SU-DHL-6 (cell line): ENCODE measurements at regions not wholly inside any gene's neighbourhood (a gene's known extent, or its start where the extent isn't known, plus 50 kb on each side); places are given as distances from the start of the nearest gene placed in this dataset.
A peak's percentile ranks its signal among the peaks of the same experiment; 100 is the strongest.
"Not testable (repeated sequence)": the region's sequence is repeated elsewhere in the genome, so short reads cannot be mapped to it uniquely, and the experiment has no call there.

ENCODE experiments used
- H2AFZ ChIP-seq: fragments of 200-600 bp; sonication (generic); 2 replicates; pipeline ENCODE4 v1.6.1; 2014; ENCODE audit warnings: low read depth, mild to moderate bottlenecking, moderate library complexity, mixed read lengths, antibody characterized with exemption, low read length; ENCODE audit not compliant: severe bottlenecking
- H3F3A ChIP-seq: fragments of 200-600 bp; shearing (Covaris generic); 2 replicates; pipeline ENCODE4 v1.6.0; 2016; ENCODE audit warnings: antibody characterized with exemption, mild to moderate bottlenecking; ENCODE audit not compliant: insufficient read depth
- H3K27ac ChIP-seq: fragments of 200-600 bp; sonication (generic); 2 replicates; pipeline ENCODE4 v1.5.1; 2016; ENCODE audit warnings: low read depth, mild to moderate bottlenecking, low read length, moderate library complexity, mixed read lengths
- H3K27me3 ChIP-seq: fragments of 200-600 bp; sonication (generic), shearing (Covaris generic); 2 replicates; pipeline ENCODE4 v1.6.0; 2014; ENCODE audit warnings: mild to moderate bottlenecking, low read length
- H3K36me3 ChIP-seq: fragments of 200-600 bp; sonication (generic); 2 replicates; pipeline ENCODE4 v1.6.1; 2014; ENCODE audit warnings: mild to moderate bottlenecking, low read length, mixed read lengths
- H3K4me2 ChIP-seq: fragments of 300-600, 200-600 bp; shearing (Covaris generic), sonication (generic); 2 replicates; pipeline ENCODE4 v1.6.0; 2014; ENCODE audit warnings: low read length, low read depth, mild to moderate bottlenecking; ENCODE audit not compliant: poor library complexity, severe bottlenecking
- H3K4me3 ChIP-seq: fragments of 200-600 bp; sonication (generic); 2 replicates; pipeline ENCODE4 v1.5.1; 2014; ENCODE audit warnings: antibody characterized with exemption, low read length, mild to moderate bottlenecking, mixed read lengths; ENCODE audit not compliant: insufficient read depth, poor library complexity, severe bottlenecking
- H3K79me2 ChIP-seq: fragments of 200-600 bp; sonication (generic); 2 replicates; pipeline ENCODE4 v1.6.1; 2014; ENCODE audit warnings: mild to moderate bottlenecking, low read length, moderate library complexity; ENCODE audit not compliant: insufficient read depth
- H3K9ac ChIP-seq: fragments of 200-600 bp; sonication (generic); 2 replicates; pipeline ENCODE4 v1.7.0; 2014; ENCODE audit warnings: mild to moderate bottlenecking, low read length
- H3K9me2 ChIP-seq: fragments of 200-600 bp; sonication (generic); replicated peaks from 2 replicates; pipeline ENCODE4 v1.6.1; 2014; ENCODE audit warnings: low read length; ENCODE audit not compliant: insufficient read depth
- H3K9me3 ChIP-seq: fragments of 200-600 bp; sonication (generic); 2 replicates; pipeline ENCODE4 v1.6.1; 2014; ENCODE audit warnings: low read length, mixed read lengths; ENCODE audit not compliant: insufficient read depth
- H4K20me1 ChIP-seq: fragments of 200-600 bp; sonication (generic); 2 replicates; pipeline ENCODE4 v1.6.1; 2014; ENCODE audit warnings: low read depth, mild to moderate bottlenecking, antibody characterized with exemption, low read length, moderate library complexity, mixed read lengths
- EZH2phosphoT487 ChIP-seq: fragments of 200-600 bp; sonication (generic), shearing (Covaris generic); conservative IDR thresholded peaks from 2 replicates; pipeline ENCODE4 v1.6.1; 2018; ENCODE audit warnings: mild to moderate bottlenecking, antibody characterized with exemption, low read length, moderate library complexity, mixed read lengths
- TF ChIP-seq, protein P1 (sequence below): fragments of 200-600 bp; sonication (generic); IDR thresholded peaks from one replicate; pipeline ENCODE4 v1.5.1; 2017; ENCODE audit warnings: antibody characterized with exemption, mild to moderate bottlenecking, low read length, moderate library complexity; ENCODE audit not compliant: insufficient read depth, poor library complexity, severe bottlenecking

DNA sequence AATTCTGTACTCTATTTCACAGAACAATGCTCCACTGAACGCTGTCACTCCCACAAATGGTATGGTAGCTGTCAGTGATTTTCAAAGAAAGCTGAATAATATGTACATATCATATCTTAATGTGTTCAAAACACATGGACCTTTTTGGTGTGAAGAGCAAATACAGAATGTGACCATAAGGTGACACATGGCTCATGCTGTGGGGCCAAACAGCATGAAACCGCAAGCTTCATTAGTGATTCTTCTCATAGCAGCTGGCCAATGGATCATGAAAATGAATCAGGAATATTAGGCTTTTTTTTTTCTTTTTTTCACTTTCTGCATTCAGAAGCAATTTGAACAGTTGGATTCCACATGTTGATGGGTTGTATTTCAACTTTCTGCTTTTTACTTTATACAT, 54.9 kb upstream of the CDH9 start:
- Histone ChIP-seq H3K4me2 (no peak overlapping the region), H3K4me3 (no peak overlapping the region), H3K9me2 (no peaks in the 10 kb centered on the region), H3K79me2 (no peaks in the 10 kb centered on the region), H3K27me3 (no peaks in the 10 kb centered on the region), H4K20me1 (no peaks in the 10 kb centered on the region), H3K9me3 (no peaks in the 10 kb centered on the region), H2AFZ (no peak overlapping the region), H3K9ac (no peak overlapping the region), H3K36me3 (no peaks in the 10 kb centered on the region), H3K27ac (no peak overlapping the region), H3F3A (no peaks in the 10 kb centered on the region)
- TF ChIP-seq, protein P1, sequence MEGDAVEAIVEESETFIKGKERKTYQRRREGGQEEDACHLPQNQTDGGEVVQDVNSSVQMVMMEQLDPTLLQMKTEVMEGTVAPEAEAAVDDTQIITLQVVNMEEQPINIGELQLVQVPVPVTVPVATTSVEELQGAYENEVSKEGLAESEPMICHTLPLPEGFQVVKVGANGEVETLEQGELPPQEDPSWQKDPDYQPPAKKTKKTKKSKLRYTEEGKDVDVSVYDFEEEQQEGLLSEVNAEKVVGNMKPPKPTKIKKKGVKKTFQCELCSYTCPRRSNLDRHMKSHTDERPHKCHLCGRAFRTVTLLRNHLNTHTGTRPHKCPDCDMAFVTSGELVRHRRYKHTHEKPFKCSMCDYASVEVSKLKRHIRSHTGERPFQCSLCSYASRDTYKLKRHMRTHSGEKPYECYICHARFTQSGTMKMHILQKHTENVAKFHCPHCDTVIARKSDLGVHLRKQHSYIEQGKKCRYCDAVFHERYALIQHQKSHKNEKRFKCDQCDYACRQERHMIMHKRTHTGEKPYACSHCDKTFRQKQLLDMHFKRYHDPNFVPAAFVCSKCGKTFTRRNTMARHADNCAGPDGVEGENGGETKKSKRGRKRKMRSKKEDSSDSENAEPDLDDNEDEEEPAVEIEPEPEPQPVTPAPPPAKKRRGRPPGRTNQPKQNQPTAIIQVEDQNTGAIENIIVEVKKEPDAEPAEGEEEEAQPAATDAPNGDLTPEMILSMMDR, result no peak
- no peak for TF ChIP-seq EZH2phosphoT487

DNA sequence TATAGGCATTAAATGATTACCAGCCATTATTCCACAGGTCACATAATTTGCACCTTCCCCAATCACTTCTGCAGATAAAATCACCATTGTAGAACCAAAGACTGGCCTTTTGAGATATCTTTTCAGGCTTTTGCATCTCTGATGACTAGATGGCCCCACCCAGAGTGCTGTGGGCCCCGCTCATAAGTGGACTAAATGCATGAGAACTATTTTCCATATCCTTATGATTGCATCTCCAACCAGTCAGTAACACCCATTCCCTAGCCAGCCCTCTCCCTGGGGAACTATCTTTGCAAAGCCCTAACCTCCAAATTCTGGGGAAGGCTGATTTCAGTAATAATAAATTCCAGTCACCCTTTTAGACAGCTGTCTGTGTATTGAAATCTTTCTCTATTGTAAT, 53.5 kb upstream of the CDH9 start:
- Histone ChIP-seq H4K20me1 (no peaks in the 10 kb centered on the region), H3K79me2 (no peaks in the 10 kb centered on the region), H3F3A (no peaks in the 10 kb centered on the region), H2AFZ (peak overlapping the region; percentile 62), H3K4me2 (no peak overlapping the region), H3K27me3 (no peaks in the 10 kb centered on the region), H3K4me3 (no peak overlapping the region), H3K27ac (no peak overlapping the region), H3K9ac (no peak overlapping the region), H3K9me3 (no peaks in the 10 kb centered on the region), H3K36me3 (no peaks in the 10 kb centered on the region), H3K9me2 (no peaks in the 10 kb centered on the region)
- no peak for TF ChIP-seq EZH2phosphoT487
- TF ChIP-seq, protein P1, result no peak

DNA sequence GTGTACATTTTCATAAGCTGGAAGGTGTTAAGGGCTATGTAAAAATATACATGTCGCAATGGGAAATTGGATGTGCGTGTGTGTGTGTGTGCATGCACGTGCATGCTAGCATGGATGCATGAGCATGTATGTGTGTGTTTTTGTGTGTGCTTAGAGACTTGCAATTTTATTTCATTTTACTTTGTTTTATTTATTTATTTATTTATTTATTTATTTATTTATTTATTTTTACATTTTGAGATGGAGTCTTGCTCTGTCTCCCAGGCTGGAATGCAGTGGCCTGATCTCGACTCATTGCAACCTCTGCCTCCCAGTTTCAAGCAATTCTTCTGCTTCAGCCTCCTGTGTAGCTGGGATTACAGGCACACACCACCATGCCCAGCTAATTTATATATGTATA, 50.4 kb upstream of the CDH9 start:
- not testable (repeated sequence) for H3K27ac ChIP-seq, H3K79me2 ChIP-seq, H3K9me3 ChIP-seq, H4K20me1 ChIP-seq, H3K4me3 ChIP-seq, H3F3A ChIP-seq, H3K36me3 ChIP-seq, H3K27me3 ChIP-seq, H3K4me2 ChIP-seq, H2AFZ ChIP-seq, H3K9me2 ChIP-seq, H3K9ac ChIP-seq
